ENCODE measurements at regions not wholly inside any gene's neighbourhood (a gene's known extent, or its start where the extent isn't known, plus 50 kb on each side); places are given as distances from the start of the nearest gene placed in this dataset.
"Not testable (repeated sequence)": the region's sequence is repeated elsewhere in the genome, so short reads cannot be mapped to it uniquely, and the experiment has no call there.

- H3K27me3 ChIP-seq (ENCODE audit: insufficient read depth, low read length): no peaks in the 10 kb centered on the region
- H3K4me3 ChIP-seq (ENCODE audit: low read length): no peak overlapping the region
- no peaks in the 10 kb centered on the region for H3K4me1 ChIP-seq (ENCODE audit: insufficient read depth, low read length)
- no peak overlapping the region for H3K27ac ChIP-seq (ENCODE audit: low read depth, low read length)
- no peaks in the 10 kb centered on the region for H3K9me3 ChIP-seq (ENCODE audit: insufficient read depth, low read depth, low read length)
- no peak overlapping the region for H3K9ac ChIP-seq (ENCODE audit: low read depth, low read length)
- no peaks in the 10 kb centered on the region for H3K36me3 ChIP-seq (ENCODE audit: insufficient read depth, low read length)
- WGBS: no CpG with 5 or more reads among the region's 1 CpG
Observed at GRCh38 chr11:38972220-38972619, 2374.2 kb upstream of the RAG2 start.

- Histone ChIP-seq H3K4me1 (ENCODE audit: insufficient read depth, low read length) (no peaks in the 10 kb centered on the region), H3K27ac (ENCODE audit: low read depth, low read length) (no peak overlapping the region), H3K9me3 (ENCODE audit: insufficient read depth, low read depth, low read length) (no peaks in the 10 kb centered on the region), H3K4me3 (ENCODE audit: low read length) (no peak overlapping the region), H3K36me3 (ENCODE audit: insufficient read depth, low read length) (no peaks in the 10 kb centered on the region), H3K9ac (ENCODE audit: low read depth, low read length) (no peak overlapping the region), H3K27me3 (ENCODE audit: insufficient read depth, low read length) (no peaks in the 10 kb centered on the region)
- WGBS: 95% methylated on average over 6 of the region's 6 CpGs
Observed at GRCh38 chr11:38971141-38971540, 2373.1 kb upstream of the RAG2 start.

- WGBS: no CpG with 5 or more reads among the region's 1 CpG
- H3K4me3 ChIP-seq (ENCODE audit: low read length): no peak overlapping the region
- no peaks in the 10 kb centered on the region for H3K27me3 ChIP-seq (ENCODE audit: insufficient read depth, low read length)
- no peaks in the 10 kb centered on the region for H3K9me3 ChIP-seq (ENCODE audit: insufficient read depth, low read depth, low read length)
- H3K36me3 ChIP-seq (ENCODE audit: insufficient read depth, low read length): no peaks in the 10 kb centered on the region
- no peak overlapping the region for H3K9ac ChIP-seq (ENCODE audit: low read depth, low read length)
- no peak overlapping the region for H3K27ac ChIP-seq (ENCODE audit: low read depth, low read length)
- H3K4me1 ChIP-seq (ENCODE audit: insufficient read depth, low read length): no peaks in the 10 kb centered on the region
Observed at GRCh38 chr11:38968951-38969350, 2370.9 kb upstream of the RAG2 start.

- Histone ChIP-seq H3K4me3 (ENCODE audit: low read length) (no peak overlapping the region), H3K9me3 (ENCODE audit: insufficient read depth, low read depth, low read length) (0 out of 2 replicates have a peak, but pooled peaks cover 2% of the 10 kb centered on the region), H3K4me1 (ENCODE audit: insufficient read depth, low read length) (no peaks in the 10 kb centered on the region), H3K9ac (ENCODE audit: low read depth, low read length) (no peak overlapping the region), H3K36me3 (ENCODE audit: insufficient read depth, low read length) (no peaks in the 10 kb centered on the region), H3K27ac (ENCODE audit: low read depth, low read length) (no peak overlapping the region), H3K27me3 (ENCODE audit: insufficient read depth, low read length) (no peaks in the 10 kb centered on the region)
- 100% methylated on average over 4 of the region's 4 CpGs for WGBS
Observed at GRCh38 chr11:38952698-38953097, 2354.7 kb upstream of the RAG2 start.

- Histone ChIP-seq H3K27me3 (ENCODE audit: insufficient read depth, low read length) (no peaks in the 10 kb centered on the region), H3K4me3 (ENCODE audit: low read length) (no peak overlapping the region), H3K36me3 (ENCODE audit: insufficient read depth, low read length) (no peaks in the 10 kb centered on the region), H3K9me3 (ENCODE audit: insufficient read depth, low read depth, low read length) (peaks cover 13% of the 10 kb centered on the region; the same call in 1 of the 2 replicates), H3K4me1 (ENCODE audit: insufficient read depth, low read length) (no peaks in the 10 kb centered on the region), H3K9ac (ENCODE audit: low read depth, low read length) (no peak overlapping the region), H3K27ac (ENCODE audit: low read depth, low read length) (no peak overlapping the region)
- 100% methylated on average over 1 of the region's 1 CpG for WGBS
Observed at GRCh38 chr11:38950867-38951266, 2352.8 kb upstream of the RAG2 start.

GRCh38 chr11:38948392-38948791 lies 2350.4 kb upstream of the RAG2 start:
- Histone ChIP-seq H3K4me1 (ENCODE audit: insufficient read depth, low read length) (no peaks in the 10 kb centered on the region), H3K36me3 (ENCODE audit: insufficient read depth, low read length) (no peaks in the 10 kb centered on the region), H3K27me3 (ENCODE audit: insufficient read depth, low read length) (no peaks in the 10 kb centered on the region), H3K9ac (ENCODE audit: low read depth, low read length) (no peak overlapping the region), H3K4me3 (ENCODE audit: low read length) (no peak overlapping the region), H3K27ac (ENCODE audit: low read depth, low read length) (no peak overlapping the region), H3K9me3 (ENCODE audit: insufficient read depth, low read depth, low read length) (peaks cover 13% of the 10 kb centered on the region; the same call in 1 of the 2 replicates)
- no CpG with 5 or more reads among the region's 1 CpG for WGBS

- Histone ChIP-seq H3K27me3 (ENCODE audit: insufficient read depth, low read length) (no peaks in the 10 kb centered on the region), H3K36me3 (ENCODE audit: insufficient read depth, low read length) (no peaks in the 10 kb centered on the region), H3K4me3 (ENCODE audit: low read length) (no peak overlapping the region), H3K27ac (ENCODE audit: low read depth, low read length) (no peak overlapping the region), H3K9me3 (ENCODE audit: insufficient read depth, low read depth, low read length) (no peaks in the 10 kb centered on the region), H3K9ac (ENCODE audit: low read depth, low read length) (no peak overlapping the region), H3K4me1 (ENCODE audit: insufficient read depth, low read length) (no peaks in the 10 kb centered on the region)
- 96% methylated on average over 1 of the region's 2 CpGs for whole genome bisulfite sequencing
Observed at GRCh38 chr11:38937709-38938108, 2339.7 kb upstream of the RAG2 start.

- Histone ChIP-seq H3K9me3 (ENCODE audit: insufficient read depth, low read depth, low read length) (peaks cover 6% of the 10 kb centered on the region; the same call in 1 of the 2 replicates), H3K9ac (ENCODE audit: low read depth, low read length) (no peak overlapping the region), H3K27ac (ENCODE audit: low read depth, low read length) (no peak overlapping the region), H3K36me3 (ENCODE audit: insufficient read depth, low read length) (no peaks in the 10 kb centered on the region), H3K4me1 (ENCODE audit: insufficient read depth, low read length) (no peaks in the 10 kb centered on the region), H3K27me3 (ENCODE audit: insufficient read depth, low read length) (no peaks in the 10 kb centered on the region), H3K4me3 (ENCODE audit: low read length) (no peak overlapping the region)
Observed at GRCh38 chr11:38935941-38936340, 2337.9 kb upstream of the RAG2 start.

GRCh38 chr11:38927993-38928392 lies 2330.0 kb upstream of the RAG2 start:
- peaks cover 14% of the 10 kb centered on the region; the same call in 1 of the 2 replicates for H3K9me3 ChIP-seq (ENCODE audit: insufficient read depth, low read depth, low read length)
- no peaks in the 10 kb centered on the region for H3K4me1 ChIP-seq (ENCODE audit: insufficient read depth, low read length)
- no peak overlapping the region for H3K9ac ChIP-seq (ENCODE audit: low read depth, low read length)
- no peak overlapping the region for H3K4me3 ChIP-seq (ENCODE audit: low read length)
- 100% methylated on average over 1 of the region's 2 CpGs for WGBS
- no peaks in the 10 kb centered on the region for H3K36me3 ChIP-seq (ENCODE audit: insufficient read depth, low read length)
- H3K27ac ChIP-seq (ENCODE audit: low read depth, low read length): no peak overlapping the region
- H3K27me3 ChIP-seq (ENCODE audit: insufficient read depth, low read length): no peaks in the 10 kb centered on the region

- H3K36me3 ChIP-seq (ENCODE audit: insufficient read depth, low read length): no peaks in the 10 kb centered on the region
- H3K9ac ChIP-seq (ENCODE audit: low read depth, low read length): no peak overlapping the region
- H3K27me3 ChIP-seq (ENCODE audit: insufficient read depth, low read length): no peaks in the 10 kb centered on the region
- peaks cover 15% of the 10 kb centered on the region; the same call in 1 of the 2 replicates for H3K9me3 ChIP-seq (ENCODE audit: insufficient read depth, low read depth, low read length)
- no peak overlapping the region for H3K27ac ChIP-seq (ENCODE audit: low read depth, low read length)
- no peak overlapping the region for H3K4me3 ChIP-seq (ENCODE audit: low read length)
- WGBS: no CpG with 5 or more reads among the region's 1 CpG
- no peaks in the 10 kb centered on the region for H3K4me1 ChIP-seq (ENCODE audit: insufficient read depth, low read length)
Observed at GRCh38 chr11:38924644-38925043, 2326.6 kb upstream of the RAG2 start.

GRCh38 chr11:38900211-38900610 lies 2302.2 kb upstream of the RAG2 start:
- H3K36me3 ChIP-seq (ENCODE audit: insufficient read depth, low read length): no peaks in the 10 kb centered on the region
- no peaks in the 10 kb centered on the region for H3K27me3 ChIP-seq (ENCODE audit: insufficient read depth, low read length)
- peaks cover 16% of the 10 kb centered on the region for H3K4me1 ChIP-seq (ENCODE audit: insufficient read depth, low read length)
- H3K9me3 ChIP-seq (ENCODE audit: insufficient read depth, low read depth, low read length): no peaks in the 10 kb centered on the region
- WGBS: 35% methylated on average over 6 of the region's 6 CpGs
- H3K27ac ChIP-seq (ENCODE audit: low read depth, low read length): peak overlapping the region; percentile 73; the same call in 1 of the 2 replicates
- H3K4me3 ChIP-seq (ENCODE audit: low read length): 0 out of 2 replicates have a peak overlapping the region, but pooled peaks have one; percentile 11
- no peak overlapping the region for H3K9ac ChIP-seq (ENCODE audit: low read depth, low read length)

- not testable (repeated sequence) for H3K4me1 ChIP-seq (ENCODE audit: insufficient read depth, low read length); H3K9ac ChIP-seq (ENCODE audit: low read depth, low read length); H3K4me3 ChIP-seq (ENCODE audit: low read length); H3K27ac ChIP-seq (ENCODE audit: low read depth, low read length); H3K36me3 ChIP-seq (ENCODE audit: insufficient read depth, low read length); H3K9me3 ChIP-seq (ENCODE audit: insufficient read depth, low read depth, low read length); H3K27me3 ChIP-seq (ENCODE audit: insufficient read depth, low read length)
- WGBS: 92% methylated on average over 6 of the region's 6 CpGs
Observed at GRCh38 chr11:38894201-38894600, 2296.2 kb upstream of the RAG2 start.
